ENCODE measurements at regions not wholly inside any gene's neighbourhood (a gene's known extent, or its start where the extent isn't known, plus 50 kb on each side); places are given as distances from the start of the nearest gene placed in this dataset.

DNA sequence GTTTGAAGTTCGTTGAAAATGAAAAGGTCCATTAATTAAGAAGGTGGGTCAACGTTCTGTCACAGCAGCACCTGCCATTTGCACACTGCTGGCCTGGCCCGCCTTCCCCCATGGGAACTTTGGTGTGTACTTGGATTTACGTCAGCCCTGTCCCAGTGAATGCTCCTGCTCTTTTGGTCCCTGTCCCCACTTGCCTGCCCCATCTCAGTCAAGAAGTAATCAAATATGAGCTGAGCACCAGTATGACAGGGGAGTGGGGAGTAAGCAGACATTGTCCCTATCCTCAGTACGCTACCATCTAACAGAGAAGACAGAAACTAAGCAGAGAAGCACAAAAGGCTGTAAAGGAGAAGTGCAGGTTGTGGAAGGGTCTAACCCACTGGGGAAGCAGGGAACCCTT lies 65.1 kb downstream of the SLC4A3 start:
- DNase-seq = no peak

DNA sequence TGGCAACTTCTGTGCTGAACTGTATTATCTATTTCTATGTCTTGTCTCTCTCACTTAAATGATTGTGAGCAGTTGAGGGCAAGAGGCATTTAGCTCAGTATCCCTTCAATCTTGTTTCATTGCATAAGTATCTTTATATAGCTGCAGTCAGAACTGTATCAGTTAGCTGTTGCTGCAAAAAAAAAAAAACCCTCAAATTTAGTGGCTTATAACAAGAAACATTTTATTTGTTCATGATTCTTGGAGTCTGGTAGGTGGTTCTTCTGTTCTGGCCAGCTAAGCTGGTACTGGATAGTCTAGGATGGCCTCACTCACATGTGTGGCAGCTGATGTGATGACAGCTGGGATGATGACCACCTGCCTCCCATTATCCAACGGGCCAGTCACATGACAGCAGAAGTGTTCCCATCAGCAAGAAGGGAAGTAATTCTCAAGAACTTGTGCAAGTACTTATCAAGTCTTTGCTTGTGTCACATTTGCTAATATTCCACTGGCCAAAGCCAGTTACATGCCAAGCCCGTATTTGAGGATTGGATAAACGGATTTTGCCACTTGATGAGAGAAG lies 67.8 kb downstream of the SLC4A3 start:
- DNase-seq = no peak

DNA sequence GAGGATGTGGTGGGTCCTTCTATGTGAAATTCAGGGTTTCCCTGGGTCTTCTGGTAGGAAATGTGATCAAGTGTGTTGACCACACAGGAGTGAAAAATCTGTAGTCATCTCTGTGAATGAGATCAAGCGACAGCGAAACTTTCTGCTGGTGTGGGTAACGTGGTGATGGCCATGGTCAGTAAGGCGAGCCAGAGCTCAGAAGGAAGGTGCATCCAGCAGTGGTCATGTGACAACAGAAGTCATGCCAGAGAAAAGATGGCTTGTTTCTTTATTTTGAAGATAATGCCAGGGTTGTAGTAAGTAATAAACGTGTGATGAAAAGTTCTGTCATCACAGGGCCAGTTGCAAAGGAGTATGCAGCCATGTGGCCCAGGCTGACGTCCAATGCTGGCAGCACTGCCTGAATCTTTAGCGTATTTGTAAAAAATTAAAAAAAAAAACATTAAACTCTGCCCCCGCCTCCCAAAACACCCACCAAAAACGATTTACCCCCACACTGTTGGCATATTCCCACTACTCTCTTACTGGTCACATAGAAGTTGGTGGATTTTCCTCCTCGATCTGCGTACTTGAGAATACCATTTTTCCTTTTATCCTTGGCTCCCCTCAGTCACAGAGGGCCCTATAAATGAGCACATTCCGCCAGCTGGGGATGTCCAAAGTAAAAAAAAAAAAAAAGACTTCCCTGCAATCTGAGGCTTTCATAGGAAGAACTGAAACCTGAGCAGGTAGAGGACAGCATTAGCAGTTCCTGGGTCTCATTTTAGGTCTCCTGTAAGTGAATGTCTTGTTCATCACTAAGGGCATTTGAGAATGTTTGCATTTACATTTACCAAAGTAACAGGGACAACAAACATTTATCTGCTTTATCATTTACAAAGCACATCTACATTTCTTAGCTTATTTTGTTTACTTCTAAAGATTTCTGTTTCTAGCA lies 70.6 kb downstream of the SLC4A3 start:
- no peak for DNase-seq

- peak; percentile 28 for DNase-seq
These were observed 71.5 kb downstream of the SLC4A3 start for GRCh38 chr2:219698748-219699439.

- no peak for DNase-seq
These were observed 72.0 kb downstream of the SLC4A3 start for GRCh38 chr2:219699440-219699821.

DNA sequence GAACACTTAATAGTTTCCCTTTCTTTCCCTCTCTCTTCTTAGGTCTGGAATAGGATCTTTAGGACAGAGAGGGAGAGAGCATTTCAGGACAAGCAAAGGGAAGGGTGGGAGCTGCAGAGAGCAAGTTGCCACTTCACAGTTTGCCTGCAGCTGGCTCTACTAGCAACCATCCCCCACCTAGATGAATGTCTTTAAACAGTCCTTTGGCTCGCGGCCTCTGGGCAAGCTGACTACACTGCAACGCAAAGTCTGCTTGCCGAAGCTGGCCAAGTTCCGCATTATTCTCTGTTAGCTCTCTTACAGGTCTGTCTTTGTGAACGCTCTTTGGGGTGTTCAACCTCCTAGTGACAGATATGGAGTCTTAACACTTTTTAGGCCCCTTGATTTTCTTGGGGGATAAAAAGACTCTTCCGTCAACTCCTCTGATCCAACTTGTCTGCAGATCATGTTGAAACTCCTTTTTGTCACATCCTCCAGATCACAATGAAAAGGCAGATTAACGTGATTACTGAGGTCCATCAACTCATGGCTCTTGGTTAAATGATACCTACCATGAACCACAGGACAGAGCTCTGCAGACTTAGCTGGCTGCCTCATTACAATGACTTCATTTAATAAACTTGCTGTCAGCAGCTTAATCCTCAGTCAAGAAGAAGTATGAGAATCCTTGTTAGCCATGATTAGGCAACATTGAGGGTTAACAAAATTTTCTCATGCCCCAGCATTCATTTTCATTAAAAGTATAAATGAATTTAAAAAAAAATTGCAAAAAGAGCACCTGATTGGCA lies 74.6 kb downstream of the SLC4A3 start:
- DNase-seq = no peak

DNA sequence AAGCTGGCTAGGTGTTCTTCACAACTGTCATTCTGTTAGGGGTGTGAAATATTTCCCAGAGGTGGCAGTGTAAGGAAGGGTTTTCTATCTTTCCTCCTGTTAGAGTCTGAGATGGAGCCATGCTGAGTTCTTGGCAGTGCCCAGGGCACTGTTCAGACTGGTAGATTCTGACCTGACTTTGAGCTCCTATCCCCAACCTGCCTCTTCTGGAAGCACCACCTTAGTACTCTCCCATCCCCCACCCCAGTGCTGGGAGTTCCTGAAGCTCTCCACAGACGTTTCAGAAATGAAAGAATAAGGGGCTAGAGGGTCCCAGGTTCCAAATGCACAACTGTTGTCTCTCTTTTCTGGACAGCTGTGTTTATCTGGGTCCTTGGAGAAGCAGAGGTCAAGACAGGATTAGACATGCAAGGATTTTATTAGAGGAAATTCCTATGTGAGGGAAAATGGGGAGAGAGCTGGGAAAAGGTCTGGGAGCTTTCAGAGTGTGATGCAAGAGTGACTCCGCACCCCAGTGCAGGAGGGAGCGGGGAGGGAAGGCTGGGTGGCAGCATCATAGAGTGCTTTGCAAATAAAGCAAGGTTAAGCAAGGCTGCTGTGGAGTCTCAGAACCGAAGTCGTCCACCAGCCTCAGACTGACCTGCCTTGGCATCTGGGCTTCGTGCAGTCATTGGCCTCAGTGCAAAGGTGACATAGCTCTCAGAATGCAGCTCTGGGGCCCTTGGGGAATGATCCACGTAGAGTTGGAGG lies 75.5 kb downstream of the SLC4A3 start:
- no peak for DNase-seq

DNA sequence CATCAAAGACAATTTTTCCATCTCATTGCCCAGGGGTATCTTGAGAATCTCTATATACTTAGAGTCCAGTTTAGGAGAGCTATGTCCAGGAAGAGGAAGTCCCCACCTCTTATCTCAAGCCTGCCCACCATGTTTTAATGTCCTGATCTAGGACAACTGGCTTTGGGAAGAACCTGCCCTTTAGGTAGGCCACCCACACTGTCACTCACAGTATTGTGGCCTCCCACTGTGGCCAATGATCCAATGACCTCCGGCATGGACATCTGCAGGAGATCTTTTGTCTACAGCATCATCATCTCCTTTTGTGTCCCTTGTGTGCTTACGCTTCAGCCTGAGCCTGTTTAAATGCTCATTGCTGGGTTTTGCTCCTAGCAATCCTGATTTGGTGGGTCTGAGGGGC lies 77.4 kb downstream of the SLC4A3 start:
- no peak for DNase-seq

- DNase-seq = peak; percentile 12
These were observed 79.4 kb downstream of the SLC4A3 start for GRCh38 chr2:219706823-219707281.

- DNase-seq = no peak
These were observed 80.3 kb downstream of the SLC4A3 start for GRCh38 chr2:219707496-219708285.

GRCh38 chr2:219709331-219709761 lies 81.9 kb downstream of the SLC4A3 start:
- no peak for DNase-seq

DNA sequence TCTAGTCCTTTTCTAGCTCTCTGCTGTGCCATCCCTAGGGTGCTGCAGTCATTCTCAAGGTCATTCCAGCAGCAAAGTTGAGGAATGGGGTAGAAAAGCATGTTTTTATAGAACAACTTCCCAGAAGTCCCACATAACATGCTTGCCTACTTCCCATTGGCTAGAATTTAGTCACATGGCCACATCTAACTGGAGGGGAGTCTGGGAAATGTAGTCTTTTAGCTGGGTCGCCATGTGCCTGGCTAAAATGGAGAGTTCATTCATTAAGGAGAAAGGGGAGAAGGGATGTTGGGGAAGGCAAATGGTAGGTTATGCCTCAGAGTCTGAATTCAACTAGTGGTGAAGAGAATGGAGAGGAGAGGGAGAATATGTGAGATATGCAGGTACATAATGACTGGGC lies 85.7 kb downstream of the SLC4A3 start:
- DNase-seq = no peak

DNA sequence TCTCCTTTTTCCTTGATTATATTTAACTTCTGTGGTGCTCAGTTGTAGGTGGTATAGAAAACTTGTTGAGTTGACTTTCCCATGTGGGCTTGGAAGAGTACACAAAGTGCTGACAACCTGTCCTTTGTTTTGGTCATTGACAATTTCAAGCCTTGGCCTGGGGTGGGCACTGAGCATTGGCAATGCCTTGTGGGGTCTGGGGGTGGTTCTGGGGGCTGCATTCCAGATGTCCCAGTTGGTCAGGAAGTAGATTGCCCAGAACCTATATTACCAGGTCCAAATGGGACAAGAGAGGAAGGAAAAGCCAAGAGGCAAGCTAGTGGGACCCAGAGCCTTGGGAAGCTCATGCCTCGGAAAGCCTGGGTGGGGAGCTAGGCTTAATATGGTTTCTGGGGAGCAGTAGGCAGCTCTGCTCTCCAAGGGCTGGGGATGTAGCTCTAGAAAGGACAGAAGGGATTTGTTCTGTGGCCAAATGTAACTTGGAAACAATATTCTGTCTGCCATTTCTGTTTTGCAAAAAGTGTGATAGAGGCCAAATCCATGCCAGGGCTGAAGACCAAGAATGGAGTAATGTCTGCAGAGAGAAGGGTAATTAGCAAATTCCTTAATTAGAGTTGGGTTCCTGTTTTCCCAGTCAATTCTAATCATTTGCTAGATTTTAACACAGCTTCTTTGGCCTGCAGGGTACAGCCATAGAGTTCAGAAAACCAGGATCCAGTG lies 87.4 kb downstream of the SLC4A3 start:
- no peak for DNase-seq

DNA sequence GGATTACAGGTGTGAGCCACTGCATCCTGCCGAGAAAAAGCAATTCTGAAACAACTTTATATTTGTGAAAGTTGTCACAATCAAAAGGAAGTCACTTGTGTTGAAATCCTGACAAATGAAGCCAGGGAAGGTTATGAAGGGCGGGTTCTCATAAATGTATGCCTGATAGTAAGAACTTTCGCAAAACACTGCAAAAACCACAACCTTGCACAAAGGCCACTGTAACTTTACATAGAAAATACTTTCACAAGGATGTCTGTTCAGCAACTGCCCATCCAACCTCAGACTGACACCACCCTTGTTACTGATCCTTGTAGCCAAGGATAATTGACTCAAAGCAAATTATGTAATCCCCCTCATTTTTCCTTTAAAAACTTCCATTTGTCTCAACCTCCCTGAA lies 90.6 kb downstream of the SLC4A3 start:
- DNase-seq = no peak

- DNase-seq = no peak
These were observed 92.1 kb downstream of the SLC4A3 start for GRCh38 chr2:219719521-219719920.

DNA sequence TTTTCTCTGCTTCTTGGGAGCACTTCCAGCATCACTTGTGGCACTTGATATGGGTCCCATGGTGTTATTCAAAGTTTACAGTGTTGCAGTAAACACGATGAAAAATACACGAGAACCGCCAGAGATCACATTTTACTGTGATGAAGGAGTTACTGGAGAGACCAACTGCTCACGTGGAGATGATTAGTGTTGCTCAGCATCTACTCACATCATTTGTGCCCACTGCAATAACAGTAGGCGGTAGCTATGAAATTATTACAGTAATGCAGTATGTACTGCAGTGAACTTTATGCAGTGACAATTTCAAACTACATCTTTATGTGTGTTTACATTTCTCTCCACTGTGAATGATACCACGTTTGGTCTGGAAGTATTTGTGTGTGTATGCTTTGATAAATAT lies 93.5 kb downstream of the SLC4A3 start:
- no peak for DNase-seq

GRCh38 chr2:219722276-219722879 lies 94.9 kb downstream of the SLC4A3 start:
- peak; percentile 1 for DNase-seq

- no peak for DNase-seq
These were observed 95.9 kb downstream of the SLC4A3 start for GRCh38 chr2:219723311-219723710.

DNA sequence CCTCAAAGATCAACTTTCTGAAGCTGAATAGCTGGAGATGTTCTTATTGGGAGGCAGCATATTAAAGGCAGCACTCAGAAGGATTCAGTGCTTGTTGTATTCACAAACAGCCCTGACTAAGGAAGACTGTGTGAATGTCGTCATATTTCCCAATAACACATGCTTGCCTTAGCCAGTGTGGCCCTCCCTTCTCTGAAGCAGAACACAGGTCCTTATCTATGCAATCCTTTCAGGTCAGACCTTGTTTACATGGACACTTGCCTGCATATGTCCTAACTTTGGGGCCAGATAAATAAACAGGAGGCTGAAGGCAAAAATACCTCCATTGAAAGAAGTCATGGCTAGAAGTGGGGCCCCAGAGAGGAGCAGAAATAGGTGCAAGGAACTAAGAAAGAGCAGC lies 97.2 kb downstream of the SLC4A3 start:
- no peak for DNase-seq

GRCh38 chr2:219726916-219727315 lies 99.5 kb downstream of the SLC4A3 start:
- no peak for DNase-seq
